ENCODE measurements at regions not wholly inside any gene's neighbourhood (a gene's known extent, or its start where the extent isn't known, plus 50 kb on each side); places are given as distances from the start of the nearest gene placed in this dataset.

- no peak for TF ChIP-seq POLR2A (IDR thresholded peaks at IDR 0.05; ENCODE audit: low read depth, low read length)
- TF ChIP-seq POLR2AphosphoS5 (IDR thresholded peaks at IDR 0.05; ENCODE audit: low read depth, low read length) = no peak
- no peak for TF ChIP-seq TAF1 (IDR thresholded peaks at IDR 0.05; ENCODE audit: borderline replicate concordance, low read depth, low read length)
These were observed 2381.1 kb upstream of the AGA start for GRCh38 chr4:179823342-179823741.
